H9 (cell line): ENCODE measurements at regions not wholly inside any gene's neighbourhood (a gene's known extent, or its start where the extent isn't known, plus 50 kb on each side); places are given as distances from the start of the nearest gene placed in this dataset.

Experiments used
- DNase-seq: peaks from one replicate; pipeline ENCODE4 v3.0.0-alpha.2; 2017
- H2AFZ ChIP-seq: one replicate; pipeline ENCODE4 v1.6.1; 2013; ENCODE audit warnings: mild to moderate bottlenecking, low read length, control low read depth, moderate library complexity
- H2AK5ac ChIP-seq: 2 replicates; pipeline ENCODE4 v1.6.1; 2013; ENCODE audit warnings: low read length, control low read depth, mixed read lengths; ENCODE audit not compliant: insufficient read length
- H2BK120ac ChIP-seq: one replicate; pipeline ENCODE4 v1.6.1; 2013; ENCODE audit warnings: low read depth, mild to moderate bottlenecking, low read length, control low read depth, inconsistent platforms; ENCODE audit not compliant: poor library complexity, severe bottlenecking
- H2BK12ac ChIP-seq: 2 replicates; pipeline ENCODE4 v1.6.1; 2013; ENCODE audit warnings: low read length, control low read depth, mixed read lengths, low read depth; ENCODE audit not compliant: insufficient read length
- H2BK15ac ChIP-seq: 2 replicates; pipeline ENCODE4 v1.6.1; 2013; ENCODE audit warnings: low read depth, low read length, control low read depth
- H2BK20ac ChIP-seq: one replicate; pipeline ENCODE4 v1.6.1; 2013; ENCODE audit warnings: low read depth, mild to moderate bottlenecking, low read length, control low read depth, inconsistent platforms; ENCODE audit not compliant: poor library complexity, severe bottlenecking
- H2BK5ac ChIP-seq: 2 replicates; pipeline ENCODE4 v1.6.1; 2013; ENCODE audit warnings: low read length, control low read depth, mixed read lengths; ENCODE audit not compliant: insufficient read length
- H3K14ac ChIP-seq: 2 replicates; pipeline ENCODE4 v1.6.1; 2013; ENCODE audit warnings: low read length, control low read depth; ENCODE audit not compliant: insufficient read depth
- H3K18ac ChIP-seq: 2 replicates; pipeline ENCODE4 v1.6.1; 2013; ENCODE audit warnings: low read depth, mild to moderate bottlenecking, mixed read lengths, low read length, control low read depth; ENCODE audit not compliant: insufficient read length
- H3K23ac ChIP-seq: 2 replicates; pipeline ENCODE4 v1.6.1; 2013; ENCODE audit warnings: low read length, control low read depth, mixed read lengths, low read depth; ENCODE audit not compliant: insufficient read length
- H3K23me2 ChIP-seq: 2 replicates; pipeline ENCODE4 v1.6.1; 2013; ENCODE audit warnings: low read depth, mild to moderate bottlenecking, mixed read lengths, low read length, control low read depth; ENCODE audit not compliant: insufficient read length, poor library complexity, severe bottlenecking
- H3K27ac ChIP-seq: 2 replicates; pipeline ENCODE4 v1.5.1; 2013; ENCODE audit warnings: low read length, control low read depth, mixed read lengths, low read depth; ENCODE audit not compliant: insufficient read length
- H3K27me3 ChIP-seq: 2 replicates; pipeline ENCODE4 v1.6.1; 2013; ENCODE audit warnings: low read length, control low read depth, inconsistent platforms; ENCODE audit not compliant: insufficient read depth
- H3K4ac ChIP-seq: 2 replicates; pipeline ENCODE4 v1.6.1; 2013; ENCODE audit warnings: low read depth, mild to moderate bottlenecking, control low read depth, inconsistent platforms, low read length, moderate library complexity
- H3K4me1 ChIP-seq: 2 replicates; pipeline ENCODE4 v1.6.1; 2013; ENCODE audit warnings: low read length, control low read depth, inconsistent platforms; ENCODE audit not compliant: insufficient read depth
- H3K4me2 ChIP-seq: 2 replicates; pipeline ENCODE4 v1.6.1; 2013; ENCODE audit warnings: low read length, control low read depth, mixed read lengths; ENCODE audit not compliant: insufficient read length, insufficient read depth
- H3K56ac ChIP-seq: 2 replicates; pipeline ENCODE4 v1.6.1; 2013; ENCODE audit warnings: low read depth, mild to moderate bottlenecking, mixed read lengths, low read length, control low read depth; ENCODE audit not compliant: insufficient read length
- H3K79me1 ChIP-seq: 2 replicates; pipeline ENCODE4 v1.6.1; 2013; ENCODE audit warnings: low read depth, mild to moderate bottlenecking, moderate library complexity, low read length, control low read depth, inconsistent platforms; ENCODE audit not compliant: insufficient read depth, poor library complexity, severe bottlenecking
- H3K79me2 ChIP-seq: 2 replicates; pipeline ENCODE4 v1.6.1; 2013; ENCODE audit warnings: low read length, control low read depth, inconsistent platforms; ENCODE audit not compliant: insufficient read depth
- H3K9ac ChIP-seq: 2 replicates; pipeline ENCODE4 v1.6.1; 2013; ENCODE audit warnings: low read length, control low read depth, mixed read lengths; ENCODE audit not compliant: insufficient read length; ENCODE audit errors: extremely low read depth
- H3K9me3 ChIP-seq: one replicate; pipeline ENCODE4 v1.6.1; 2013; ENCODE audit warnings: low read depth, low read length, inconsistent platforms; ENCODE audit not compliant: control insufficient read depth
- H3T11ph ChIP-seq: one replicate; pipeline ENCODE4 v1.6.1; 2013; ENCODE audit warnings: mild to moderate bottlenecking, low read length, control low read depth, inconsistent platforms
- H4K20me1 ChIP-seq: one replicate; pipeline ENCODE4 v1.6.1; 2013; ENCODE audit not compliant: control insufficient read depth, insufficient read length, insufficient read depth
- H4K5ac ChIP-seq: 2 replicates; pipeline ENCODE4 v1.6.1; 2013; ENCODE audit warnings: low read depth, mild to moderate bottlenecking, mixed read lengths, low read length, control low read depth; ENCODE audit not compliant: insufficient read length
- H4K8ac ChIP-seq: replicated peaks from 2 replicates; pipeline ENCODE4 v1.6.1; 2013; ENCODE audit warnings: low read length, control low read depth, mixed read lengths, low read depth; ENCODE audit not compliant: insufficient read length
- H4K91ac ChIP-seq: 2 replicates; pipeline ENCODE4 v1.6.1; 2013; ENCODE audit warnings: low read depth, mild to moderate bottlenecking, moderate library complexity, mixed read lengths, low read length, control low read depth; ENCODE audit not compliant: insufficient read length
- H3K27ac Mint-ChIP-seq, 3 experiments: 2 replicates in 2 of 3; 3 replicates in 1 of 3; pipeline ENCODE4 v1.8.0; 2020 to 2021; ENCODE audit warnings: mixed read lengths in 3 of 3, mild to moderate bottlenecking in 1 of 3, moderate library complexity in 1 of 3
- H3K27me3 Mint-ChIP-seq: 2 replicates; pipeline ENCODE4 v1.8.0; 2021; ENCODE audit warnings: low read depth, mild to moderate bottlenecking, moderate library complexity, mixed read lengths
- H3K36me3 Mint-ChIP-seq, 3 experiments: 2 replicates in 2 of 3; 3 replicates in 1 of 3; pipeline ENCODE4 v1.8.0; 2020 to 2021; ENCODE audit warnings: low read depth in 3 of 3, mixed read lengths in 3 of 3; ENCODE audit not compliant: insufficient read depth in 1 of 3
- H3K4me1 Mint-ChIP-seq, 2 experiments: 2 replicates each; pipeline ENCODE4 v1.8.0; 2020; ENCODE audit warnings: mixed read lengths in 2 of 2
- H3K4me3 Mint-ChIP-seq, 2 experiments: 2 replicates in 1 of 2; 3 replicates in 1 of 2; pipeline ENCODE4 v1.8.0; 2020 to 2021; ENCODE audit warnings: mild to moderate bottlenecking in 2 of 2, mixed read lengths in 2 of 2, moderate library complexity in 1 of 2
- H3K9me3 Mint-ChIP-seq, 2 experiments: 2 replicates in 1 of 2; 3 replicates in 1 of 2; pipeline ENCODE4 v1.8.0; 2020; ENCODE audit warnings: mild to moderate bottlenecking in 2 of 2, mixed read lengths in 2 of 2, moderate library complexity in 1 of 2
- WGBS: extraction: QIAGEN DNeasy Blood & Tissue Kit; methylation state at CpG from one replicate; pipeline ENCODE4 v1.1.7; 2013; ENCODE audit warnings: missing lambda C conversion rate, low lambda C conversion rate, mixed read lengths; ENCODE audit not compliant: insufficient read length; ENCODE audit errors: extremely low coverage; 5-methylcytosine and 5-hydroxymethylcytosine counted together
- TF ChIP-seq, protein P1 (sequence below): fragments of 200-600 bp; sonication (generic); conservative IDR thresholded peaks from 3 replicates; pipeline ENCODE4 v1.8.0; 2021; ENCODE audit warnings: antibody characterized with exemption, mild to moderate bottlenecking

DNA sequence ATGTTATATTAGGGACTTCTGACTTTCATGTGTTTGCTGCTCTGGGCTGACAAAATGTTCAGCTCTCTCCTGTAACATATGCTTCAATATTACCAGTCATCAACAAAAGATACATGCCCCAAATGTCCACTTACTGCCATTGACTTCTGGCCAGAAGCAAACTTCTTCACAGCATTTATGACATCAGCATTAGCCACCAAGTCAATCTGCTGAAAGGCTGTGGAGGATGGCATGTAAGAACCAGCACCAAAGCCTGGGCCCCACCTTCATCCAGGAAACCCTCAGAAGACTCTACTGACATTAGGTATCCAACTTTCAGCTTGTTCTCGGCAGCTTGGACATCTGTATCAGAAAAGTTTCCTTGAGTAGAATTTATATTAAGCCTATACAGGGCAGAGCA is 595.5 kb downstream of the COL12A1 start:
- no peak overlapping the region for H3K4me3 Mint-ChIP-seq
- Histone ChIP-seq H2BK5ac (no peak overlapping the region), H3K23ac (no peak overlapping the region), H4K91ac (no peak overlapping the region), H3K23me2 (no peaks in the 10 kb centered on the region), H4K20me1 (no peaks in the 10 kb centered on the region), H3K79me1 (no peaks in the 10 kb centered on the region), H4K8ac (no peak overlapping the region), H3T11ph (no peak overlapping the region), H3K79me2 (no peaks in the 10 kb centered on the region), H3K9me3 (no peaks in the 10 kb centered on the region), H3K4me1 (no peaks in the 10 kb centered on the region; the same call in 1 of the 2 replicates), H3K27me3 (no peaks in the 10 kb centered on the region; the same call in 1 of the 2 replicates), H2BK15ac (no peak overlapping the region), H4K5ac (no peak overlapping the region), H3K4ac (no peak overlapping the region), H2BK20ac (no peak overlapping the region), H3K9ac (no peak overlapping the region), H3K27ac (no peak overlapping the region), H3K18ac (no peak overlapping the region), H2BK120ac (no peak overlapping the region), H2AFZ (no peak overlapping the region), H2AK5ac (no peak overlapping the region), H2BK12ac (no peak overlapping the region), H3K4me2 (no peak overlapping the region), H3K56ac (no peak overlapping the region), H3K14ac (no peak overlapping the region)
- H3K4me1 Mint-ChIP-seq: peaks cover 13 to 14% of the 10 kb centered on the region in 2 experiments
- peaks cover 2% of the 10 kb centered on the region; the same call in 1 of the 2 replicates for H3K27me3 Mint-ChIP-seq
- H3K9me3 Mint-ChIP-seq: no peaks in the 10 kb centered on the region; a peak in 1 of 5 replicates
- WGBS: no CpG with 5 or more reads among the region's 1 CpG
- H3K36me3 Mint-ChIP-seq: no peaks in the 10 kb centered on the region; a peak in 1 of 7 replicates
- no peak overlapping the region for H3K27ac Mint-ChIP-seq
- TF ChIP-seq, protein P1, sequence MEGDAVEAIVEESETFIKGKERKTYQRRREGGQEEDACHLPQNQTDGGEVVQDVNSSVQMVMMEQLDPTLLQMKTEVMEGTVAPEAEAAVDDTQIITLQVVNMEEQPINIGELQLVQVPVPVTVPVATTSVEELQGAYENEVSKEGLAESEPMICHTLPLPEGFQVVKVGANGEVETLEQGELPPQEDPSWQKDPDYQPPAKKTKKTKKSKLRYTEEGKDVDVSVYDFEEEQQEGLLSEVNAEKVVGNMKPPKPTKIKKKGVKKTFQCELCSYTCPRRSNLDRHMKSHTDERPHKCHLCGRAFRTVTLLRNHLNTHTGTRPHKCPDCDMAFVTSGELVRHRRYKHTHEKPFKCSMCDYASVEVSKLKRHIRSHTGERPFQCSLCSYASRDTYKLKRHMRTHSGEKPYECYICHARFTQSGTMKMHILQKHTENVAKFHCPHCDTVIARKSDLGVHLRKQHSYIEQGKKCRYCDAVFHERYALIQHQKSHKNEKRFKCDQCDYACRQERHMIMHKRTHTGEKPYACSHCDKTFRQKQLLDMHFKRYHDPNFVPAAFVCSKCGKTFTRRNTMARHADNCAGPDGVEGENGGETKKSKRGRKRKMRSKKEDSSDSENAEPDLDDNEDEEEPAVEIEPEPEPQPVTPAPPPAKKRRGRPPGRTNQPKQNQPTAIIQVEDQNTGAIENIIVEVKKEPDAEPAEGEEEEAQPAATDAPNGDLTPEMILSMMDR: no peak
- DNase-seq: no peak
